Putamen (tissue), 1 donor: ENCODE measurements at regions not wholly inside any gene's neighbourhood (a gene's known extent, or its start where the extent isn't known, plus 50 kb on each side); places are given as distances from the start of the nearest gene placed in this dataset.

Experiments used
- DNase-seq: peaks from one replicate; pipeline ENCODE4 v3.0.0-alpha.2; 2016; ENCODE audit warnings: low spot score

DNA sequence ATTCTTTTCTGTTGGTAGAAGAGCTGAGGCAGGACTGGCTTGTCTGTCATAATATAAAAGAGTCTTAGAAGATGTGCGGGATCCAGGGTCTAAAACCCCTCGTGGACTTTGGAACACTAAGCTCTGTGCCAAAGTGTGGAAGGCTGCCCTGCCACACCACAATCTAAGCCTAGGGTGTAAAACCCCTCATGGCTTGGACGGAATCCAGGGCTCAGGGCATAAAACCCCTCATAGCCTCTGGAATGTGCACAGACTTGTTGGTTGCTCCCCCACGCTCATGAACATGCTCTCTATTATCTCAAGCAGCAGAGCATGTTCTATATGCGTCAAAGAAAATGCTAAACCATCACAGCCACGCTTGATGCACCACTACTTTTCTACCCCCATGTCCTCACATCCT is 483.6 kb downstream of the GABRG1 start:
- no peak for DNase-seq

DNA sequence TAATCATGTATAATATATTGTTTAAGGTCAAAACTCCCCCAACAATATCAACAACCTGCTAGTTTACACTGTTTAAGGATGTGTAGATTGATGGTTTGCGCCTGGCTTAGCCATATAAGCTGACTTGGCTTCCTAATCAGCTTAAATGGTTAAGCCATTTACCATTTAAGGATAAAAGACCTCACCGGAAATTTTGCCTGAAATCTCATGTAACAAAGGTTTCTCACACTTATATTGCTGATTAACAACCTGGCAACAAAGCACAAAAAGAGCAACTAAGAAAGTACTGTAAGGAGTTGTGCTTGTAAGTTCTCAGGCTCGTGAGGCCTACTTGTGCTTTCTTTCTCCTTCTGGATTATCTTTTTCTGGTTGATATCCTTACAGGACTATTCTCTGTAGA is 485.2 kb downstream of the GABRG1 start:
- no peak for DNase-seq

DNA sequence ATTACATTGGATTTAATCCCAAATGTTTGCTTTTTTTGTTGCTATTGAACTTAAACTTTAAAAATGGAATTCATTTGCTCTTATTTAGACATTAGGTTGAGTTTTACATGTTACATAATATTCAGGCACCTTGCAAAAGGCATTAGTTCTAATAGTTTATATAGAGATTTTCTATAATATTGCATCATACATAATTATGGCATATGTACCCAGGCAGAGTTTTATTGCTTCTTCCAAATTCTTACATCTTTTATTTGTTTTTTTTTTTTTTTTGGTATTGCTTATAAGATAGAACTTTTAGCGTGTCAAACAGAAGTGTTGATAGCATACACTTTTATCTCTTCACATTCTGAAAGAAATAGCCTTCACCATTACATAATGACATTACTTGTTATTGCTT is 487.7 kb downstream of the GABRG1 start:
- DNase-seq: no peak

DNA sequence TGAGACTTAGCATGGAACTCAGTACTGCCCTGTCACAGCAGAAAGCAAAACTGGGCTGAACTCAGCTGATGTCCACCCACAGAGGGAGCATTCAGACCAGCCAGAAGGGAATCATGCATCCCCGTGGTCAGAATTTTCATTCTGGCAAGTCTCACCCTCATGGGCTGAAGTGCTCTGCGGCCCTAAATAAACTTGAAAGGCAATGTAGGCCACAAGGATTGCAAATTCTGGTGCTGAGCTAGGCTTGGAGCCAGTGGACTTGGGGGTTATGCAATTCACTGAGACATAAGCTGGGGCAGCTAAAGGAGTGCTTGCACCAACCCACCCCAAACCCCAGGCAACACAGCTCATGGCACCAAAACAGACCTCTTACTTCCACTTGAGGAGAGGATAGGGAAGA is 494.1 kb downstream of the GABRG1 start:
- DNase-seq: peak; percentile 22

DNA sequence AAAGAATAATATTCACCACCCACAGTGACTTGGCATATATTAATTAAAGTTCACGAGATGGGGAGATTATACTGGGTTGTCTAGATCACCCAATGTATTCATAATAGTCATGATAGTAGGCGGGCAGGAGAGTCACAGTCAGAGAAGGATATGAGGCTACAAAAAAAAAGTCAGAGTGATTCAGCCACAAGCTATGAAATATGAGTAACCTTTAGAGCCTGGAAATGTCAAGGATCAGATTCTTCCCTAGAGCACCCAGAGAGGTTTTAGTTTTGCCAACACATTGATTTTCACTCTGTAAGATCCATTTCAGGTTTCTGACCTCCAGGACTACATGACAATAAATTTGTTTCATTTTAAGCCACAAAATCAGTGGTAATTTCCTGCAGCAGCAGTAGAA is 501.9 kb downstream of the GABRG1 start:
- no peak for DNase-seq

DNA sequence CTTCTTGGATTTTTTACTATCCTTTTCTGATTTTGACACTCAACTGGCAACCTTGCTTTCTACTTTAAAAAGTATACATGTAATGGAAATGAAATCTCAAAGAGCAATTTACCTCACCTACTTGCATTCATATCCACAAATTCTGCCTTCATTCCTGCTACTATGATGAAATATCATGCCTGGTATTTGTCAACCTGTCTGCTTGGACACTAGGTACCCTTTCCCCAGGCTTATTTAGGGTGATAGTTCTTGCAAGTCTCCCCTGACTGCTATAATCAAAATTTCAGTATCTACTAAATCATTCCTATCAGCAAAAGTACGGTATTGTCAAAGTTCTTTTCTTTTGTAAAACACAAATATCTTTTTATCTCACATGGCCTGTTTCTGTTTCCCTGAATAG is 503.0 kb downstream of the GABRG1 start:
- no peak for DNase-seq

DNA sequence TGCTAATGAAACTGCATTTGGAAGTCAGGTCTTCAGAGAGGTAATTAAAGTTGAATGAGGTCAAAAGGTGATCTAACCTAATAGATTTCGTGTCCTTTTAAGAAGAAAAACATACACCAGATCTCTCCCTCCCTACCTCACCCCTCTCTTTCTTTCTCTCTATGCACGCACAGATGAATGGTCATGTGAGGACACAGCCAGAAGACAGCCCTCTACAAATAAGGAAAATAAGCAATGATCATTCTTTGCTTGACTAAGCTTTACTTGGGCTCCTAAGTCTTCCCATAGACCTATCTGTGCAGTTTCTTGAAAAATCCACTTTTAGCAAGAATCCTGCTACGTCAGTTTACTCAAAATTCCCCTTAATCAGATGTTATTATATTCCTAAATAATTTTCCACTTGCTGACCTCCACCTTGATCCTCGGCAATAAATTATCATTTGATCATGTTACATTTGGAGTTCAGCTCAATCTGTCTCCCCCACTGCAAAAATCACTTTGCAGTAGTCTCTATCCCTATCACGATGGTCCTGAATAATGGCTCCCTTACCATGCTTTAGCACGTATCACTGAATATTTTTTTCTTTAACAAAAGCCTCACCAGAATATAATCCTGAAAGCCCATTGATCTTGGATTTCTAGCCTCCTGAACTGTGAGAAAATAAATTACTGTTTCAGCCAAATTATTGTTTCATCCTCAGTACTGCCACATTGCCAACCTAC is 527.3 kb downstream of the GABRG1 start:
- no peak for DNase-seq

DNA sequence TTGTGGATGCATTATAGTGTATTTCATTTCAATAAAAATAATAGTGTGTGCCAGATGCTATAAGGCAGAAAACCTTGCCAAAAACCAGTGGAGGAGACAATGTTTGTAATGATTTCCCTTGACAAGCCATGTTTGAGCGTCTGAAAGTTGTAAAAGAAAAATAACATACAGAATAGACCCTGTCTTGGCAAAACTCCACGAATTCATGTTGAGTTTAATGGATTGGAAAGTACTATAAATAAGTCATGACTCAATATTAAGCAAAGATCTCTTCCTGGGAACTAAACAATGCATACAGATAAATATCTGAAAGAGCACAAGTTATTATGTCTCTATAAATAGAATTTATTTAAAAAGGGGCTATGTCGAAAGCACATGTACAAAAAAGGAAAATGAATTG is 543.5 kb downstream of the GABRG1 start:
- DNase-seq: no peak

DNA sequence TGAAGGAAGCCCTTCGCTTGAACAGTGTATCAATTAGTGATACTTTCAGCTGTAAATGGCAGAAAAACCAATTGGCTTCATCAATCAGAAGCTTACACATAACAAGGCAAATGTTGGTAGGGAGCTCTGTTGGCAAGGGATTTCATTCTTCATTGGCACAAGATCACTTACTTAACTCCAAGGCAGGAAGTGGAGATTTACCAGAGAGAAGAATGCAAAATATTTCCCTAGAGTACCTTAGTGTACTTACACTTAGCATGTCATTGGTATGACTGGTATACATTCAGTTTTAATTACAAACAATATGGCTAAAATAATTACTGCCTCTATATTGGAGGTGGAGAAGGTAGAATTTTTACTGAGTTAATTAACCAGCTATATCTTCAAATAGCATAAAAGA is 545.0 kb downstream of the GABRG1 start:
- no peak for DNase-seq

DNA sequence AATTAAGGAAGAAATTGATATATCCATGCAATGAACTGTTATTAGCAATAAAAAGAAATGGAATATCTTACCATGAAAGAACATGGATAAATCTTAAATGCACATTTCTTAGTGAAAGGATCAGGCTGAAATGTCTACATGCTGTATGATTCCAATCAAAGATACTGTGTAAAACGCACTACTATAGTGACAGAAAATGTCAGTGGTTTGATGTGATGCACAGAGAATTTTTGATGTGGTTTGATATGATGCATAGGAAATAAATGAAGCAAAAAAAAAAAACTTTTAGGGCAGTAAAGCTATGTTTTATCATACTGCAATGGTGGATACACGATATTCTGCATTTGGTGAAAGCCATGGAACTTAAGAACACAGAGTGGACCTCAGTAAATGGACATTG is 547.6 kb downstream of the GABRG1 start:
- no peak for DNase-seq

DNA sequence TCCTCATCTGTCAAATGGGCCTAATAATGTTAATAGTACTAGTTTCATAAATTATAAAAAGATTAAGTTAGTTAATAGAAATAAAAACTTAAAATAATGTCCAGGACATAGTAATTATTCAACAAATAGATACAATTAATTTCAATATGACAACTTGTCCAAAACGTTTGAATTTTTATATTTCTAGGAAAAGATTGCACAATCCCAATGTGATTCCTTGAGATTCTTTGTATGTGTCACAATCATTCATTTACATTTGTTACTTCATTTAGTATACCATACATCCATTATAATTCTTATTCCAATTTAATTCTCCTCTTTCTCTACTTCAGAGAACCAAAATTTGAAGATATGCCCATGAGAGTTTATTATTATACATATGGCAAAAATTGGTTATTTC is 554.2 kb downstream of the GABRG1 start:
- DNase-seq: no peak

DNA sequence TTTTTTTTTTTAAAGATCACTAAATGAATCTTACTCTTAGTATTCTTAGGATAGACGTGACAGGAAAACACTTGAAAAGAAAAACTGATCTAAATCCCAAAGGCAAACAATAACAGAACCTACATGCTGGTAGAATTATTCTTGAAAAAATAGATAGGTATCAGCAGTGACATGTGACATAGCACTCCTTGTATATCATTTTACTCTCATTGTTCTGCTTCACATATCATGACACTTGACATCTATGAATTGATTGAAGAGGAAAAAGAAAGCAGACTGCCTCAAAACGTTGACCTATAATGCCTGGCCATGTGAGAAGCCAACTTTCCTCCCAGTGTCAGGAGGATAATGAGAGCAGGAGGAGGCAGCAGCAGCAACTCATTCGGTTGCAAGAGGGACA is 555.2 kb downstream of the GABRG1 start:
- no peak for DNase-seq

DNA sequence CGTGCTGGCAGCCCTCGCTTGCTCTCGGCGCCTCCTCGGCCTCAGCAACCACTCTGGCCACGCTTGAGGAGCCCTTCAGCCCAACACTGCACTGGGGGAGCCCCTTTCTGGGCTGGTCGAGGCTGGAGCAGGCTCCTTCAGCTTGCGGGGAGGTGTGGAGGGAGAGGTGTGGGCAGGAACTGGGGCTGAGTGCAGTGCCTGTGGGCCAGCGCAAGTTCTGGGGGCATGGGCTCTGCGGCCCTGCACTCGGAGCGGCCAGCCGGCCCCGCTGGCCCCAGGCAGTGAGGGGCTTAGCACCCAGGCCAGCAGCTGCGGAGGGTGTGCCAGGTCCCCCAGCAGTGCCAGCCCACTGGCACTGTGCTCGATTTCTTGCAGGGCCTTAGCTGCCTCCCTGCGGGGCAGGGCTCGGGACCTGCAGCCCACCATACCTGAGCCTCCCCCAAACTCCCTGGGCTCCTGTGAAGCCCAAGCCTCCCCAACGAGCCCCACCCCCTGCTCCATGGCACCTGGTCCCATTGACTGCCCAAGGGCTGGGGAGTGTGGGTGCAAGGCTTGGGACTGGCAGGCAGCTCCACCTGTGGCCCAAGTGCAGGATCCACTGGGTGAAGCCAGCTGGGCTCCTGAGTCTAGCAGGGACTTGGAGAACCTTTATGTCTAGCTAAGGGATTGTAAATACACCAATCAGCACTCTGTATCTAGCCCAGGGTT is 556.8 kb downstream of the GABRG1 start:
- DNase-seq: no peak

DNA sequence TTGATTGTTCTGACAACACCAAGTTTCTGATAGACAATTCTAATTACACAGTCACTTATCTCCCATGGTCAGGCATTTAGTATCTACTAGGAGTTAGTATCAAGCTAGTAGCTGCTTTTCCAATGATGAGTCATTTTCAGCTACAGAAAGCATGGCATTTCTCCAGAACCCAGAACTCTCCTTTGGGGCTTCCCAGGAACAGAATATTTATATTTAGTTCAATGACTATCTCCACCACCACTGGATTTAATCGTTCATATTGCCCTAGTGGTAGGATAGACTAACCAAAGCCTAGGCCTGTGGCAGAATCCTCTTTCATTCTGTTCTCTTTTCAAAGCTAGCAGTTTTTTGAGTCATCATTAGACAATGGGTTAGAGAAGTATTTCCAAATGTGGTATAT is 569.4 kb downstream of the GABRG1 start:
- DNase-seq: no peak

DNA sequence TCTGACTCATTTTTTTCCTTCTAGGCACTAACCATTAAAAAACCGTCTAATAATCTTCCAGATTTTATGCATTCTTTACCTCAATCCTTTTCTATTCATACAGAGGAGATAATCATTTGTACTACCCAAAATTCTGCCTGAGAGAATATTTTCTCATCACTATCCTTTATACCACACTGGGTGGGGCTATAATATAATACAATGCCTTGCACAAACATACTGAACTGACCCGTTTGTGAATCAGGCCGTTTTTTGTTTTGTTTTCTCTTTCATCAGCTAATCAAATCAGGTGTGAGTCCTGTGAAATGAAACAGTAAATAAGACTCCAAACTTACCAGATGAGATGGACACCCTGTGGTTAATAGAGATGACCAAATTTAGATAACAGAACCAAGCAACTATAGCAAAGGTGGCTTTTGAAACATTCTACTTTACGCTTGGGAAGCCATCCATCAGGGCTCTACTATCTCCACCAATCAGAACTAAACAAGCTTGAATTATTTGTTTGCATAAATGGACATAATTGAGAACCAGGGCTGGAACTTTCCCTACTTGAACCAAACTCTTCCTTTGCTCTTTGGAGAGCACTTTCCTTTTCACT is 573.0 kb downstream of the GABRG1 start:
- DNase-seq: no peak

DNA sequence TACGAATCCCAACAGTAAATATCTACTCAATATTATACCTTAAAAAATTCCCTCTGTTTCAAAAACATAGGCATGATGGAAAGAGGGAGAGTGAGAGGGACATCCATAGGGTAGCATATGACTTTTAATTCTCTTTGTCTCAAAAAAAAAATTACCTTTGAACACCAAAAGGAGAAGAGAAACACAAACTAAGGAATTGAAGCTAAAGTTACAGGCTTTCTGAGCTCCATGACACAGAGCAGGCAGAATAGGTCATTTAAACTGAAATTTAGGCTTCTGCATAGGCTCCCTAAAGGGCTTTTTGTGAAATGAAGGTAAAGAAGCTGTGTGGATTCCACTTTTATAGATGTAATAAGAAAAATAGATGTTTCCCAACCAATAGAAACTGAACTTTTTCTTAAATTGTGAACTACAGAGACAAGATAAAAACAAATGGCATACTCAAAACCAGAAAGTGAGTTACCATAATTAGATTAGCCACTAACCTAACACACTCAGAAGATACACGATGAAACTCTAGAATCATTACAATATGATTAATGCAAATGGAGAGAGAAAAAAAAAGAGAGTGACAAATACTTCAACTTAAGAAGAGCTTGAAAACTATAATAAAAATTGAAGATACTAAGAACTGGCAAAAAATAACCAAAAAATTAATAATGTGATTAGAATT is 584.6 kb downstream of the GABRG1 start:
- no peak for DNase-seq

DNA sequence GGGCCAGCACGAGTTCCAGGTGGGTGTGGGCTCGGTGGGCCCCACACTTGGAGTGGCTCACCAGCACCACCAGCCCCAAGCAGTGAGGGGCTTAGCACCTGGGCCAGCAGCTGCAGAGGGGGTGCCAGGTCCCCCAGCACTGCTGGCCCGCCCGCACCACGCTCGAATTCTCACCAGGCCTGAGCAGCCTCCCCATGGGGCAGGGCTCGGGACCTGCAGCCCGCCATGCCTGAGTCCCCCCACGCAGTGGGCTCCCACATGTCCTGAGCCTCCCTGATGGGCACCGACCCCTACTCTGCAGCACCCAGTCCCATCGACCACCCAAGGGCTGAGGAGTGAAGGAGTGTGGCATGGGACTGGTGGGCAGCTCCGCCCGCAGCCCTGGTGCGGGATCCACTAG is 593.4 kb downstream of the GABRG1 start:
- DNase-seq: no peak

DNA sequence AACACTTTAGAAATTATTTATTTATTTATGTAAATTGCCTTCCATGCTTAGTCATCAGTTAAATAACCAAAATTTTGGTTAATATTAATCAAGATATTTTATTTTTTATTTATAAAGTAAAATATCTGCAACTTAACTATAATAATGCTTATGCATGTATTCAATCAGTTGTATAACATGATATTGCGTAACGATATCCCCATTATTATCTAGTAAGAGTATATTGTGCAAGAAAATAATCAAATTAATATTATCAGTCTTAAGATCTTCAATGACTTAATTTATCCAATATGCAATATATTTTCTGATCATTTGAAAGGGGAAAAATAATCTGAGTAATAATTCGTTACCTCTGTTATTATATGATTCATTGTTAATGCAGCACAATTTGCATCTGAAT is 596.7 kb downstream of the GABRG1 start:
- DNase-seq: no peak

DNA sequence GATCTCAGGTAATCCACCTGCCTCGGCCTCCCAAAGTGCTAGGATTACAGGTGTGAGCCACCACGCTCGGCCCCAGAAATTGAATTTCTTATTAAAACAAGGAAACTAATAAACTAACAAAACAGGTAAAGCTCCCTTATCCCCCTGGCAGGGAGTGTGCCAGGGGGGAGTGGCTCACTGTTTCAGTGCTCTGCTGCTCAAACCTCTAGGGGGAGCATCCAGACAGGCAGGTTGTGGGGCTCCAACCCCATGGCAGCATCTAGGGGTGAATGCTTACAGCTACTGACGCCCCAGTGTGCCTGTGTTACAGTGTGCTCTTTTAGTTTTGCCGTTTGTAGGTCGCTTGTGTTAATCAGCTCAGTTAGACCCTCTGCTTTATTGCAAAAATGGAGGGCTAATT is 605.0 kb downstream of the GABRG1 start:
- DNase-seq: no peak

DNA sequence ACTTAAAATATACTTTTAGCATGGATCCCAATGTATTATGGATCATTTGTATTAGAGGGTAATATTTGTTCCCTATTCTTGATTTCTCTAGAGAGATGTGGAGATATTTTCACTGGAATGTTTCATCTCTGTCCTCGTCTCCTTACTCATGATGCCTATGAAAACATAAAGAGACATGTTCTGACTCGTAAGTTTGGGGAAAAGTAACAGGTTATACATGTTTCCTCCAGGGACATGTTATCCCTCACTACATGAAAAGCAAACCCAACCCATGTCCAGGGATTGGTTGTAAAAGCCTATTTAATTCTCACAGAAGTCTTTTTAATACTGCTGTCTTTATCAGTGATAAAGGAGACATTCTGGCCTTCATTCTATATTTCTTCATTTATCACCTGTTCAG is 621.4 kb downstream of the GABRG1 start:
- no peak for DNase-seq

DNA sequence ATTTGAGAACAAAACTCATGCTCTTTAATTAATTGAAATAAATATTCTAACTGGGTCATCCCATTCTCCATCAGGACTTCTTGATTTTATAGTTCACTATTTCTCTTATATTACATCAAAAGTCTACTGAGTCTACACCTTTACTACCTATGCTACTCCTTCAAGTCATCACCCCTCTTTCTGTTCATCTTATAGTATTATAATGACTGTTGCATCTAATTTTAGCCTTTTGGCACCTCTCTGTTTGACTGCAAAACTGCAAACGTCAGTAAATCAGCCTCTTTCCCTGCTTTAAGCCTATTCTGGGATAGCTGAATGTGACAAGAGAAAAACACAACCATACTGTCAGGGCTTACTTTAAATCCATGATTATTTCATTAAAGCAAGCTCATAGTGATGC is 639.1 kb downstream of the GABRG1 start:
- DNase-seq: no peak

DNA sequence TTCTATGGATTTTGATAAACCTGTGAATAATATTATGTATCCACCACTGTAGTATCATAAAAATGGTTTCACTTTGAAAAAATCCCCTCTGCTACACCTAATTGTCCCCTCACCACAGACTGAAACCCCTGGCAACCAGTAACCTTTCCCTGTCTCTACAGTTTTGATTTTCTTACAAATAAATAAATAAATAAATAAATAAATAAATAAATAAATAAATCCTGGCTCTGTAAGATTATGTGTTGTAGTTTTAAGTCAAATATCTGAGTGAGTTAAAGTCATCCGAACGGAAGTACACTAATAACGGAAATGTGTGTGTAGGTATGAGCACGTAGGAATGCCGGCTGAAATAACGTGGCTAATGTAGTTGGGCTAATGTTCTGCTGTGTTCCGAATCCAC is 641.5 kb downstream of the GABRG1 start:
- DNase-seq: no peak

DNA sequence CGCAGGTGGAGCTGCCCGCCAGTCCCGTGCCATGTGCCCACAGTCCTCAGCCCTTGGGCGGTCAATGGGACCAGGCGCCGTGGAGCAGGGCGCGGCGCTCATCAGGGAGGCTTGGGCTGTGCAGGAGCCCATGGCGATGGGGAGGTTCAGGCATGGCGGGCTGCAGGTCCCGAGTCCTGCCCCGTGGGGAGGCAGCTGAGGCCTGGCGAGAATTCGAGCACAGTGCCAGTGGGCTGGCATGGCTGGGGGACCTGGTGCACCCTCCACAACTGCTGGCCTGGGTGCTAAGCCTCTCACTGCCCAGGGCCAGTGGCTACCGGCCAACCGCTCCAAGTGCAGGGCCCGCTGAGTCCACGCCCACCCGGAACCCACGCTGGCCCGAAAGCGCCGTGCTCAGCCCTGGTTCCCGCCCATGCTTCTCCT is 646.5 kb downstream of the GABRG1 start:
- no peak for DNase-seq
